ENCODE measurements at regions not wholly inside any gene's neighbourhood (a gene's known extent, or its start where the extent isn't known, plus 50 kb on each side); places are given as distances from the start of the nearest gene placed in this dataset.

DNA sequence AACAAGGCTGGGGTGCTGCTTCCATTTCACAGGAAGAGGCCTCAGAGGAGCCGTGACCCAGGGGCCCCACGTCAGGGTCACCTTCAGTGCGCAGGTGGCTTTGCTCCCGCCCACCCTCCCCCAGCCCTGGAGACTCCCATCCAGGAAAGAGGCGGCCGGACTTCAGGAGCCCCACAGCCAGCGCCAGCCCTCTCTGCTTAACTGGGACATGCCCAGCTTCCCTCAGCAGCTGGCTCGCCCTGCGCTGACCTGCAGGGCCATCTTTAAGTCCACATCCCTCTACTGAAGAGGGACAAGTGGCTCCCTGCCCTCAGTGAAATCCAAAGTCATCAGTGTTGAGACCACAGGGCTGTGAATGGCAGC lies 141.9 kb upstream of the PPP2R2D start:
- TF ChIP-seq POLR2A (IDR thresholded peaks at IDR 0.05; ENCODE audit: low read depth, low read length): no peak
- no peak for TF ChIP-seq EZH2 (IDR thresholded peaks at IDR 0.05; ENCODE audit: borderline replicate concordance, low read depth, low read length, severe bottlenecking)
- TF ChIP-seq GATA2 (IDR thresholded peaks at IDR 0.05; ENCODE audit: insufficient read depth, insufficient read length, low read depth, low read length): no peak
- TF ChIP-seq MYC (IDR thresholded peaks at IDR 0.05; ENCODE audit: low read depth, low read length): no peak
- TF ChIP-seq, protein P1, sequence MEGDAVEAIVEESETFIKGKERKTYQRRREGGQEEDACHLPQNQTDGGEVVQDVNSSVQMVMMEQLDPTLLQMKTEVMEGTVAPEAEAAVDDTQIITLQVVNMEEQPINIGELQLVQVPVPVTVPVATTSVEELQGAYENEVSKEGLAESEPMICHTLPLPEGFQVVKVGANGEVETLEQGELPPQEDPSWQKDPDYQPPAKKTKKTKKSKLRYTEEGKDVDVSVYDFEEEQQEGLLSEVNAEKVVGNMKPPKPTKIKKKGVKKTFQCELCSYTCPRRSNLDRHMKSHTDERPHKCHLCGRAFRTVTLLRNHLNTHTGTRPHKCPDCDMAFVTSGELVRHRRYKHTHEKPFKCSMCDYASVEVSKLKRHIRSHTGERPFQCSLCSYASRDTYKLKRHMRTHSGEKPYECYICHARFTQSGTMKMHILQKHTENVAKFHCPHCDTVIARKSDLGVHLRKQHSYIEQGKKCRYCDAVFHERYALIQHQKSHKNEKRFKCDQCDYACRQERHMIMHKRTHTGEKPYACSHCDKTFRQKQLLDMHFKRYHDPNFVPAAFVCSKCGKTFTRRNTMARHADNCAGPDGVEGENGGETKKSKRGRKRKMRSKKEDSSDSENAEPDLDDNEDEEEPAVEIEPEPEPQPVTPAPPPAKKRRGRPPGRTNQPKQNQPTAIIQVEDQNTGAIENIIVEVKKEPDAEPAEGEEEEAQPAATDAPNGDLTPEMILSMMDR (IDR thresholded peaks at IDR 0.05; ENCODE audit: extremely low read depth in 1 of 2, insufficient read depth in 1 of 2, low read depth in 1 of 2, low read length in 2 of 2): no peak
- TF ChIP-seq POLR2AphosphoS5 (IDR thresholded peaks at IDR 0.05; ENCODE audit: insufficient read depth, low read depth, low read length): no peak
